ENCODE measurements at regions not wholly inside any gene's neighbourhood (a gene's known extent, or its start where the extent isn't known, plus 50 kb on each side); places are given as distances from the start of the nearest gene placed in this dataset.

GRCh38 chr2:20521193-20521592 lies 74.3 kb downstream of the RHOB start:
- no peak overlapping the region for H3K27ac ChIP-seq (ENCODE audit: low read depth, low read length)
- WGBS, 3 donors, result 88 to 93% (median 90%) methylated on average over 4 of the region's 4 CpGs

GRCh38 chr2:20521682-20522189 lies 74.9 kb downstream of the RHOB start:
- no peak overlapping the region for H3K27ac ChIP-seq (ENCODE audit: low read depth, low read length)
- 74 to 85% (median 82%) methylated on average over 11 of the region's 11 CpGs for WGBS, 3 donors

GRCh38 chr2:20523073-20523798 lies 76.4 kb downstream of the RHOB start:
- no peak overlapping the region for H3K27ac ChIP-seq (ENCODE audit: low read depth, low read length)
- WGBS, 3 donors, result 84 to 86% (median 84%) methylated on average over 8 of the region's 8 CpGs

GRCh38 chr2:20523799-20524187 lies 76.9 kb downstream of the RHOB start:
- no peak overlapping the region for H3K27ac ChIP-seq (ENCODE audit: low read depth, low read length)
- 91 to 93% (median 93%) methylated on average over 5 of the region's 5 CpGs for WGBS, 3 donors

GRCh38 chr2:20524412-20525040 lies 77.7 kb downstream of the RHOB start:
- whole genome bisulfite sequencing, 3 donors, result 46 to 62% (median 55%) methylated on average over 16 of the region's 16 CpGs
- no peak overlapping the region for H3K27ac ChIP-seq (ENCODE audit: low read depth, low read length)

GRCh38 chr2:20525041-20526035 lies 78.5 kb downstream of the RHOB start:
- 59 to 72% (median 69%) methylated on average over 17 of the region's 17 CpGs for WGBS, 3 donors

GRCh38 chr2:20526160-20526559 lies 79.3 kb downstream of the RHOB start:
- no peak overlapping the region for H3K27ac ChIP-seq (ENCODE audit: low read depth, low read length)
- 89 to 91% (median 90%) methylated on average over 3 of the region's 3 CpGs for WGBS, 3 donors

More at GRCh38 chr2:20525041-20526035, 78.5 kb downstream of the RHOB start:
- H3K27ac ChIP-seq (ENCODE audit: low read depth, low read length), result no peak overlapping the region

- 41 to 57% (median 51%) methylated on average over 5 of the region's 5 CpGs for WGBS, 3 donors
- H3K27ac ChIP-seq (ENCODE audit: low read depth, low read length), result no peak overlapping the region
Observed at GRCh38 chr2:20526708-20527107, 79.8 kb downstream of the RHOB start.

- H3K27ac ChIP-seq (ENCODE audit: low read depth, low read length), result no peak overlapping the region
- WGBS, 3 donors, result 87 to 94% (median 91%) methylated on average over 2 of the region's 2 CpGs
Observed at GRCh38 chr2:20528713-20529112, 81.8 kb downstream of the RHOB start.

GRCh38 chr2:20530520-20530919 lies 83.6 kb downstream of the RHOB start:
- no peak overlapping the region for H3K27ac ChIP-seq (ENCODE audit: low read depth, low read length)
- 80 to 91% (median 89%) methylated on average over 6 of the region's 6 CpGs for WGBS, 3 donors

GRCh38 chr2:20531633-20532262 lies 84.9 kb downstream of the RHOB start:
- H3K27ac ChIP-seq (ENCODE audit: low read depth, low read length), result no peak overlapping the region
- WGBS, 3 donors, result 59 to 69% (median 67%) methylated on average over 8 of the region's 8 CpGs

- H3K27ac ChIP-seq (ENCODE audit: low read depth, low read length), result no peak overlapping the region
- WGBS, 3 donors, result 65 to 79% (median 78%) methylated on average over 17 of the region's 17 CpGs
Observed at GRCh38 chr2:20532634-20533437, 86.0 kb downstream of the RHOB start.

GRCh38 chr2:20533993-20534622 lies 87.2 kb downstream of the RHOB start:
- H3K27ac ChIP-seq (ENCODE audit: low read depth, low read length), result no peak overlapping the region
- 83 to 92% (median 91%) methylated on average over 10 of the region's 10 CpGs for WGBS, 3 donors

GRCh38 chr2:20534913-20535801 lies 88.3 kb downstream of the RHOB start:
- H3K27ac ChIP-seq (ENCODE audit: low read depth, low read length), result no peak overlapping the region
- 89 to 95% (median 94%) methylated on average over 19 of the region's 19 CpGs for WGBS, 3 donors

- WGBS, 3 donors, result 81 to 87% (median 84%) methylated on average over 15 of the region's 15 CpGs
- no peak overlapping the region for H3K27ac ChIP-seq (ENCODE audit: low read depth, low read length)
Observed at GRCh38 chr2:20536619-20537422, 89.9 kb downstream of the RHOB start.
